ENCODE measurements at regions not wholly inside any gene's neighbourhood (a gene's known extent, or its start where the extent isn't known, plus 50 kb on each side); places are given as distances from the start of the nearest gene placed in this dataset.

GRCh38 chr20:52470561-52470960, 279.0 kb upstream of the ZFP64 start:
- Histone ChIP-seq H3K4me3 (replicated peaks in 1 of 2; ENCODE audit: low read depth in 1 of 2, low read length in 2 of 2) (no peak overlapping the region), H3K9me2 (ENCODE audit: insufficient read depth) (no peaks in the 10 kb centered on the region), H2AFZ (ENCODE audit: low read depth, low read length, poor library complexity, severe bottlenecking) (no peak overlapping the region), H4K20me1 (ENCODE audit: insufficient read depth) (no peaks in the 10 kb centered on the region), H3K9me3 (ENCODE audit: control insufficient read depth in 1 of 2, insufficient read depth in 1 of 2, low read depth in 1 of 2, low read length in 2 of 2) (peaks cover 0 to 3% of the 10 kb centered on the region in 2 experiments; a peak in 1 of 4 replicates), H3K4me2 (ENCODE audit: low read length) (no peak overlapping the region), H3K27ac (ENCODE audit: low read depth, low read length) (no peak overlapping the region), H3K4me1 (ENCODE audit: control insufficient read depth in 1 of 2, insufficient read depth in 2 of 2, low read length in 2 of 2) (no peaks in the 10 kb centered on the region), H3K36me3 (ENCODE audit: control insufficient read depth in 1 of 2, insufficient read depth in 2 of 2, low read length in 2 of 2) (no peaks in the 10 kb centered on the region), H3K79me2 (ENCODE audit: insufficient read depth, low read length) (no peaks in the 10 kb centered on the region), H3K9ac (ENCODE audit: low read length) (no peak overlapping the region), H3K27me3 (ENCODE audit: insufficient read depth, low read length) (no peaks in the 10 kb centered on the region)
- DNase-seq (ENCODE audit: low read depth, low spot score) (no peak), ATAC-seq (no peak)
- ChIA-PET POLR2A (no interaction called here), RAD21 (ENCODE audit: low non-redundant PET in 1 of 2, low total read pairs in 2 of 2, uncharacterized antibody in 2 of 2, unreplicated experiment in 2 of 2) (no interaction called here), CTCF (no interaction called here)
- TF ChIP-seq RAD21 (IDR thresholded peaks at IDR 0.05; ENCODE audit: low read depth) (no peak), JUND (IDR thresholded peaks at IDR 0.05) (no peak), ZNF274 (IDR thresholded peaks at IDR 0.05; ENCODE audit: low read depth, low read length) (no peak), SRF (IDR thresholded peaks at IDR 0.05; ENCODE audit: low read depth) (no peak), ZFX (IDR thresholded peaks at IDR 0.05) (no peak), EGR1 (IDR thresholded peaks at IDR 0.05; ENCODE audit: low read depth) (no peak), POLR2AphosphoS5 (IDR thresholded peaks at IDR 0.05; ENCODE audit: low read depth, low read length) (no peak), CEBPB (IDR thresholded peaks at IDR 0.05; ENCODE audit: low read depth) (no peak), EZH2phosphoT487 (IDR thresholded peaks at IDR 0.05; ENCODE audit: borderline replicate concordance) (no peak), TCF7L2 (IDR thresholded peaks at IDR 0.05; ENCODE audit: borderline replicate concordance, extremely low read depth, insufficient read depth, insufficient read length) (no peak), CBX3 (IDR thresholded peaks at IDR 0.05; ENCODE audit: low read depth) (no peak), SIN3A (IDR thresholded peaks at IDR 0.05; ENCODE audit: low read depth) (no peak), EZH2 (IDR thresholded peaks at IDR 0.05) (no peak), ELF1 (IDR thresholded peaks at IDR 0.05; ENCODE audit: borderline replicate concordance, low read depth) (no peak), YY1 (IDR thresholded peaks at IDR 0.05; ENCODE audit: extremely low read depth, insufficient replicate concordance, low read depth, low read length) (no peak), ATF3 (IDR thresholded peaks at IDR 0.05) (no peak)
- TF ChIP-seq, protein P1, sequence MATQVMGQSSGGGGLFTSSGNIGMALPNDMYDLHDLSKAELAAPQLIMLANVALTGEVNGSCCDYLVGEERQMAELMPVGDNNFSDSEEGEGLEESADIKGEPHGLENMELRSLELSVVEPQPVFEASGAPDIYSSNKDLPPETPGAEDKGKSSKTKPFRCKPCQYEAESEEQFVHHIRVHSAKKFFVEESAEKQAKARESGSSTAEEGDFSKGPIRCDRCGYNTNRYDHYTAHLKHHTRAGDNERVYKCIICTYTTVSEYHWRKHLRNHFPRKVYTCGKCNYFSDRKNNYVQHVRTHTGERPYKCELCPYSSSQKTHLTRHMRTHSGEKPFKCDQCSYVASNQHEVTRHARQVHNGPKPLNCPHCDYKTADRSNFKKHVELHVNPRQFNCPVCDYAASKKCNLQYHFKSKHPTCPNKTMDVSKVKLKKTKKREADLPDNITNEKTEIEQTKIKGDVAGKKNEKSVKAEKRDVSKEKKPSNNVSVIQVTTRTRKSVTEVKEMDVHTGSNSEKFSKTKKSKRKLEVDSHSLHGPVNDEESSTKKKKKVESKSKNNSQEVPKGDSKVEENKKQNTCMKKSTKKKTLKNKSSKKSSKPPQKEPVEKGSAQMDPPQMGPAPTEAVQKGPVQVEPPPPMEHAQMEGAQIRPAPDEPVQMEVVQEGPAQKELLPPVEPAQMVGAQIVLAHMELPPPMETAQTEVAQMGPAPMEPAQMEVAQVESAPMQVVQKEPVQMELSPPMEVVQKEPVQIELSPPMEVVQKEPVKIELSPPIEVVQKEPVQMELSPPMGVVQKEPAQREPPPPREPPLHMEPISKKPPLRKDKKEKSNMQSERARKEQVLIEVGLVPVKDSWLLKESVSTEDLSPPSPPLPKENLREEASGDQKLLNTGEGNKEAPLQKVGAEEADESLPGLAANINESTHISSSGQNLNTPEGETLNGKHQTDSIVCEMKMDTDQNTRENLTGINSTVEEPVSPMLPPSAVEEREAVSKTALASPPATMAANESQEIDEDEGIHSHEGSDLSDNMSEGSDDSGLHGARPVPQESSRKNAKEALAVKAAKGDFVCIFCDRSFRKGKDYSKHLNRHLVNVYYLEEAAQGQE (IDR thresholded peaks at IDR 0.05; ENCODE audit: low read depth) = no peak
- intact Hi-C loops (cut with micrococcal nuclease) = no loop called here
- BruUV-seq (replicated peaks) = no TSS peak

All from HCT116 (cell line).